CD4-positive, alpha-beta T cell treated with Interleukin-4 for 1 hour (primary cell): ENCODE measurements at regions not wholly inside any gene's neighbourhood (a gene's known extent, or its start where the extent isn't known, plus 50 kb on each side); places are given as distances from the start of the nearest gene placed in this dataset.

Source experiments
- DNase-seq, 2 donors: peaks; one replicate each; pipeline ENCODE4 v3.0.0-alpha.2; 2020 to 2022

DNA sequence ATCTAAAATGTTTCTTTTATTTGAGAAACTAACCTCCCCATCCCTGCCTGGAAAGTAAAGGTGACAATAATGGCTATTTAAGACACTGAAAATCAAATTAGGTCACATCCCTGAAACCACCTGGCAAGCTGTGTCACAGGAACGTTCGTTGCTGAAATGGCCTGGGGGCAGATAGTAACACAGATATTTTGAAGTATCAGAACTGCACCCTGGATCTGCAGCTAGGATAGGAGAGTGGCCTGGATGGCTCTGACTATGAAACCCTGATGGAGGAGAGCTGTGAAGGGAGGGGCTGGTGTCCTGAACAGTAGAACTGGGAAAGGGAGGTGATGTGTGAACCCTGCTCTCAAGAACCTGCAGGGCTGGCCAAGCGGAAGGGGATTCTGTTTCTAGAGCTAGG is 648.3 kb upstream of the CFAP20DC start:
- DNase-seq, result no peak

- DNase-seq, result no peak
Observed at GRCh38 chr3:59696783-59697182, 647.0 kb upstream of the CFAP20DC start.

DNA sequence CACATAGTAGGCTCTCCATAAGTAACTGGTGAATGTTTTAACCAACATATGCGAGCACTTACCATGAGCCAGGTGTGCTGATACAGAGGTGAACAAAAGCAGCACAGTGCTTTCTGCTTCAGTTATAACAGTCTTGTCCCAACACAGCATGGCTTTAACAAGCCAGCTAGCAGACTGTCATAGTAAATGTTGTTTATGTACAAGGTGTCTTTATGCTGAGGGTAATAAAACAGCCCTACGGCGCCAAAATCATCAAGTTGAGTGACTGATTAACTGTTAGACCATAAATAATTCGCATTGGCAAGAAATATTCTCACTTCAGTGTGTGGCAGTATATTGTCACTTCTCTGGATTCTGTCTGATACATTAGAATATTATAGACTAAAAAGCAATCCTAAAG is 646.0 kb upstream of the CFAP20DC start:
- no peak for DNase-seq

GRCh38 chr3:59692117-59692516 is 642.3 kb upstream of the CFAP20DC start:
- DNase-seq, result no peak

DNA sequence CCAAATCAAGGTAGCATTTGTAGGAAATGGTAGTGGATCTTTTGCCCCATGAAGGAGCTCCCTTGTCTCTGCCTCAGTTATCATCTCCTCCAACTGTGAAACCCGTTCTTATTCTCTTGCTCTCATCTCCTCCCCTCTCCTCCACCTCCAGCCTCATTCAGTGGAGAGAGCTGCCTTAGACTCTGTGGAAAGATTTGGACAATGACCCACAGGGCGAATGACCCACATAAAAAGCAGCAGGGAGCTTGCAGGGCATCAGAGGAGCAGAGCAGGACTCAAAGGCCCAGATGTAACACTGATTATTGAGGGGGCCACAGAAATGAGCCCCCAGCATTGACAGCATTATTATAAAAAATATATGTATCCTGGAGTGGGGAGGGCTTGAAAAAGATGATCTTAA is 641.1 kb upstream of the CFAP20DC start:
- no peak for DNase-seq

DNA sequence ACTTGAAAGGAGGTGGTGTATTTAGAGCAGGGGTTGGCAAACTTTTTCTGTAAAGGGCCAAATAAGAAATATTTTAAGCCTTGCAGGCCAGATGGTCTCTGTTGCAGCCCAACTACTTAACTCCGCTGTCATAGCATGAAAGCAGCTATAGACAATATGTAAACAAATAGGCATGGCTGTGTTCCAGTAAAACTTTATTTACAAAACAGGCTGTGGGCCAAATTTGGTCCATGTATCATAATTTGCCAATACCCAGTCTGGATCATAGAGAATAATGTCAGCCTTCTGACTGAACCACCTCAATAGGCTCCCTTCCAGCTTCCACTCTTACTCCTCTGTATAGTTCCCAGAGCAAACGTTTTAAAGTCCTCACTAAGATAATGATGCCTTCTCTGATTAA is 638.8 kb upstream of the CFAP20DC start:
- DNase-seq, result no peak

DNA sequence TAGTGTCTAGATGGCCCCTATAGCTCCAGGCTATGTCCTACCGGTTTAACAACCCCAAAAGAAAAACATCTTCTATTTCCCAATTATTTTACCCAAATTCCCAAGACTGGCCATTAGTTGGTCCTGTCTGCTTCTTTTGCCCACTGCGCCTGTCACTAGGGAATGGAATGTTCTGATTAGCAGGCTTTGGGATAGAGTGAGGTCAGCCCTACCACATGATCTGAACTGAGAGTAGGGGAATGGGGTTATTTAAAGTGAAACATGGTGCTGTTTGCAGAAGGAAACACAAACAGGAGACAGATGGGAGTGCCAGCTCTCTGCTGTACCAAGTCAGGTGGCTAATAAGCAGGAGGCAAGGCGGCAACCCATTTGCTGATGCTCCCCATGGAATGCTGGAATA is 635.6 kb upstream of the CFAP20DC start:
- DNase-seq, result no peak

- no peak for DNase-seq
Observed at GRCh38 chr3:59684766-59685165, 634.9 kb upstream of the CFAP20DC start.

DNA sequence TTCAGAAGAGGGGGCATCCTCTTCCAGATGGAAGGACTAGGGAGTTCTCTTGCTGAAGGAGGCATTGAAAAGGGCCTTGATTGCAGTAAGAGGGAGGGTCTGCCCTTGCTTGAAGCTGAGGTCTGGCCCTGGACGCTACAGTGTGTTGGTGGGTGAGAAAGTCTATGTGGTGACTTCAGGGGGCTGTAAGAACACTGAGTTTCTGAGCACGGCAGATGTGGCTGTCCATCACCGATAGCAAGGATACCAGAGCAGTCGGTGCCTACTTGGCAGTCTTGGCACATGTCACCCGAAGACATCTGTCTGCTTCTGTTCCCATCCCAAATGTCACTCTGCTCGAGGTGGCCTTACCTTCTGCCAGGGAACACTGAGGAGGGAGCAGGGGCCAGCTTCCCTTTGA is 631.1 kb upstream of the CFAP20DC start:
- DNase-seq, result no peak

- no peak for DNase-seq
Observed at GRCh38 chr3:59677747-59678702, 628.2 kb upstream of the CFAP20DC start.

- no peak for DNase-seq
Observed at GRCh38 chr3:59675495-59675894, 625.7 kb upstream of the CFAP20DC start.

DNA sequence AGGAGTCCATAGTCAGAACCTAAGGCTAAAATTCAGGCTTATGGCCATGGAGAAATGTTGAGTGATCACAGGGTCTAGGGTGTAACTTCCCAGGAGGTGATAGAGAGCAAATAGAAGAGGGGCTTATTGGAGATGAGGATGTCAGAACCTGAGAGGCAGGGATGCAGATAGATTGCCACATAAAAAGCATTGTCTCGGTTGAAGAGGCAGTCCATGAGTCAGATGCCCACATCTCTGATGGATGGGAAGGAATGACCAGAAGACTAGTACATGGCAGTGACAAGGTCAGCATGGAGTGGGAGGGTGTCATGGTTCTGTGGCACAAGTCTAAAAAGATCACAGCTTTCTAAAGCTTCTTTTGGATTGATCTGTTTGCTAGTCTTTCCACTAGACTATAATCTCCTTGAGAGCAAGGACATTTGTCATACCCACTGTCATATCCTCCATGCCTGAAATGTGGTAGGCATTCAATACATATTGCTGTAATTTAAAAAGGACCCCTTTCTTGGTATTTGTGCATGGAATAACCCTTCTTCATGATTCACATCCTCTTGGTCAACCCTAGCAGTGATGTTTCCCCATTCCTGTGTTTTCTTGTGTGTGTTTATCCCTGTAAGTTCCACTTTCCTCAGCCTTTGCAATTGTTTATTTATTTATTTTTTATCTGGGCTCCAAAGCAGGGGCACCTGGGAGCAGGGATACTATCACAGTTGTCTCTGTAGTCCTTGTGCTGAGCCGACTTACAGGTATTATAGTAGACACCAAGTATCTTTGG is 613.4 kb upstream of the CFAP20DC start:
- DNase-seq, result no peak

DNA sequence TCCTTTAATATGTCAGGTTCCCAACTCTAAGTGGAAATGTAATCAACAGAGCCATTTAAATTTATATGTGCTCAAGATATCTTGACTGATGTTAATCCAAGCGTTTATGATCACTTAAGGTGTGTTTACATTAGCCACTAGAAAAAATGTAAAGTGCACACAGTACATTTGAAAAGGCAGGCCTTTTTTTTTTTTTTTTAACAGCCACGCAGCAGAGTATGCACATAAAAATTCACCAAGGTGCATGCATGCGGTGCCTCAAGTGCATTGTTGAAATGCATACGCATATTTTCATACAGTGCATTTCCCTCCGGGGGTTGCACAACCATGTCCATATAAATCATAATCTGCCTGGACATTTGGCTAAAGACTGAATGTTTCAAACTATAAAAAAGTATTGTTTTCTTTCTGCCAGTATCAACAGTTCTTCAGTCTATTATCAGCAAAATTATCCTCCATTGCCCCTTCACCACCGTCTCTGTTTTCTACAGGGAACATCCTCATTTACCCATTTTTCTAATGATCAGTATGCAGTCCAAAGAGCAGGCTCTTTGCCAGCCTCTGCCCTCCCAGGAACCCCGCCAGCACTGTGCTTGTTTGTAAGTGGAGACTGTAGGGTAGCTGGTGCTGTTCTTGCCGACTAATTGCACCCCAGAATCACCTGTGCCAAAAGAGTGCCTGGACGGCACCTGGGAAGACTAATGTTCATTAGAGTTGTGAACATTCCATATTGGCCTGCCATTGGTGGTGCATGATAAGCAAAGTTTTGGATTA is 611.2 kb upstream of the CFAP20DC start:
- no peak for DNase-seq

DNA sequence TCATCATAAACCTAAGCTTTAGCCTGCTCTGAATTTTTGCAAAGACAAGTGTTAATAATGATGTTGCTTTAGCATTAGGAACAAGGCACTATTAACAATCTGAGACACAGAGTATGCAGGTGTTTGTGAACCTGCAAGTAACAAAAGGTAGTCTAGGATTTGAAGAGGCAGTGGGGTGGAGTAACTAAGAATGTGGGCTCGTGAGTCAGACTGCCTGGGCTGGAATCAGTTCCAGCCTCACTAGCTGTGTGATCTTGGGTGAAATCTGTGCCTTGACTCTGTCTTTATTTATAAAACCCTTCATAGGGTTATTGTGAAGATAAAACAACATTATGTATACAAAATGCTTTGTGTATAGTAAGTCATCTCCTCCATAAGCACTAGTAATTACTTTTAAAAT is 610.6 kb upstream of the CFAP20DC start:
- no peak for DNase-seq

DNA sequence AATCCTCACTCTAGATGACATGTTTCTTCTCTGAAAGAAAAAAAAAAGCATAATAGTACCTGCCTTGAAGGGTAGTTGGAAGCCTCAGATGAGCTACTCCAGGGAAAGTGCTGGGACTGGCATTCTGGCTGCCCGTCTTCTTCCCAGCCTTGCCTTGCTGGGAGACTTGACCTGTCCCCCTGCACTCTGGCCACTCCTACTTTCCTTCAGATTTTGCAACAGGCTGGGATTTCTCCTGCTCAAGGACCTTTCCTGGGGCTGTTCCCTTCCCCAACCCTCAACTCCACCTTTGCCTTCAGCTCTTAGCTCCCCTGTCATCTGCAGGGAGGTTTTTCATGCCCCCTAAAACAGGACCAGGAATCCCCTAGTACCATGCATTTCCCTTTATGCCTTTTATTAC is 609.9 kb upstream of the CFAP20DC start:
- no peak for DNase-seq

GRCh38 chr3:59658866-59659265 is 609.0 kb upstream of the CFAP20DC start:
- no peak for DNase-seq

DNA sequence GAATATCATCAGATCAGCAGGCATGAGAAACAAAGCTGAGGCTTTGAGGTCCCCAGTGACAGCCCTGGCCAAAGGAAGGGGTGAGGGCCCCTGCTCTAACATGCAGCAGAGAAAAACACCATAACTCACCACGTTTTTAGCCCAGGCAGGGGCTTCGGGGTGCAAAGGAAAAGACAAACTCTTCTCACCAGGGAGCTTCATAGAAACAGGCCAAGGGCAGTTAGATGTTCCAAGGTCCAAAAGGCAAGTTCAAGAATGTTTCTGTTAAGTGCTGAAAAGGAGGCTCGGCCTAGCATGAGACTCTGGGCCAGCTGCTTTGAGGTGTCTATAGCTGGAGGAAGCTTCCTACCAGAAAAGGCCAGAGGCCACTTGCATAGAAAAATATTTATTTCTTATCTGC is 608.4 kb upstream of the CFAP20DC start:
- DNase-seq, result no peak

- no peak for DNase-seq
Observed at GRCh38 chr3:59655418-59656015, 605.7 kb upstream of the CFAP20DC start.

DNA sequence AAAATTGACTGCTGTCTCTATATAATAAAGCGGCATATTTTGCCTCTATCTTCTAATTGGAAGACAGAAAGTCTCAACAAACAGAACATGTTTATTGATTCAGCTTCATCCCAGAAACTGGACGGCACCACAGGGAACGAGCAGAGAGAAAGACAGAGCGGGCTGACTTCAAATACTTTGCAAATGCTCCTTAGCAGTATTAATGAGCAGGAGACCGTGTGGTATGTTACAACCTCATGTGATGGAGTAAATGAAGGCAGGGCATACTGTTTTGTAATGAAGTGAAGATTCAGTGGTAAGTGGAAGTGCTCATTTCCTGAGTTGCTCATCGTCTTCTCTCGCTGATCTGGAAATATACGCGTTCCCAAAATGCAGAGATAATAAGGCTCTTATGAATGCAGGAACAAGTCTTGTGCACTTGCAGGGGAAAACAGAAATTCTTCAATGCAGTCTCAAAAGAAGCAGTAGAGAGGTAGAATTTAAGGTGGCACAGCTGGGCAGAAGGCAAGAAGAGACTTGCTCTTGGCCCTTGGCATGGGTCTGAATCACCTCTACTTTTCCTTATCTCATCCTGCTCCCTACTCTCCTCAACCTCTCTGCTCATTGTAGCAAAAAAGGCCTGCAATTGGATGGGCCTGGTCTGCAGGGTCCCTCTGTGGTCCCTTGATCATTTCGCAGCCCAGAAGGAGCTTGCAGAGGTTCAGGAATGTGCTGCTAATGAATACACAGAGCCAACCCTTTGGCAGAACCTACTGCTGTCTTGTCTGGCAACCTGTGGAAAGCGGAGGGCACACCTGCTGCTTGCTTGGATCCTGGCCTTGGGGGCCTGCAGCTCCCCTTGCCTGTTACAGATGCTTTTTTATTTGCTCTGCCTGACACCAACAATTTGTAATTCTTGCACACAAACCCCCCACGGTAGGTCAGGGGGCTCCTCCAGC is 604.9 kb upstream of the CFAP20DC start:
- DNase-seq, result no peak

GRCh38 chr3:59654123-59654479 is 604.3 kb upstream of the CFAP20DC start:
- DNase-seq, result no peak

DNA sequence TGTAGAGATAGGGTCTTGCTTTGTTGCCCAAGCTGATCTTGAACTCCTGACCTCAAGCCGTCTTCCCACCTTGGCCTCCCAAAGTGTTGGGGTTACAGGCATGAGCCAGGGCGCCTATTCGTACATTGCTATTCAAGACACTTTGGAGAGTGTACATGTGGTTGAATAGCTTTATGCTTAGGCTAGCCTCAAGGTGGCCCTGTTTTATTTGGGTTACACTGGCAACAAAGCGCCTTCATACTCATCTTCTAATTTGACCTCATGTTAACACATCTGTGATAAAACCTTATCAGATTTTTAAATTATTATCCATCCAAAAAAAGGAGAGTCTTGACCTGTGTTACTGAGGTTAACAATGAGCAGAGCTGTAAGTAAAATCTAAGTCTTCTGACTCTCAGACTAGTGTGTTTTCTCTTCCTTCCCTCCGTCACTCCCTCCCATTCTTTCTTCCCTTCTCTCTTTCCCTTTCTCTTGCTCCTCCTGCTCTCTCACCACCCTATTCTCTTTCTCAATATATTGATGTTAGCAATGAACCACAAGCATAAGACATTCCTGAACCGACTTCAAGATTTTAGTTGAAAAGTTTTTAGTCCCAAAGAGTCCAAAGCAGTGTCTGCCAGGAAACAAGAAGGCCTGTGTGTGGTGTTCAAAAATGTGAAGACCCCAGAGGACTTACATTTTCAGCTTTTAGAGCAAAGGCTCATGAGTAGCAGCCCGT is 603.7 kb upstream of the CFAP20DC start:
- DNase-seq, result no peak
